Epithelial cell of esophagus (primary cell): ENCODE measurements at regions not wholly inside any gene's neighbourhood (a gene's known extent, or its start where the extent isn't known, plus 50 kb on each side); places are given as distances from the start of the nearest gene placed in this dataset.

Source experiments
- DNase-seq: peaks from one replicate; pipeline ENCODE4 v3.0.0; 2010; ENCODE audit warnings: low read depth
- H3K4me3 ChIP-seq: 2 replicates; pipeline ENCODE4 v1.5.1; 2011; ENCODE audit warnings: mild to moderate bottlenecking, low read length, control low read depth
- CTCF ChIP-seq: IDR thresholded peaks from 2 replicates; pipeline ENCODE4 v1.5.1; 2011; ENCODE audit warnings: low read depth, mild to moderate bottlenecking, low read length, control low read depth, inconsistent platforms; ENCODE audit not compliant: insufficient read depth; ENCODE audit errors: missing control alignments

GRCh38 chr18:39602131-39602530 is 2036.5 kb upstream of the CELF4 start:
- no peak for TF ChIP-seq CTCF
- no peak for DNase-seq
- H3K4me3 ChIP-seq = no peak overlapping the region

- no peak for TF ChIP-seq CTCF
- H3K4me3 ChIP-seq = no peak overlapping the region
- DNase-seq = no peak
Measured at GRCh38 chr18:39600894-39601293, 2035.3 kb upstream of the CELF4 start.

GRCh38 chr18:39599251-39599650 is 2033.7 kb upstream of the CELF4 start:
- no peak overlapping the region for H3K4me3 ChIP-seq
- peak; percentile 58 for DNase-seq
- TF ChIP-seq CTCF = no peak

GRCh38 chr18:39596891-39597290 is 2031.3 kb upstream of the CELF4 start:
- TF ChIP-seq CTCF = no peak
- no peak overlapping the region for H3K4me3 ChIP-seq
- DNase-seq = no peak

- TF ChIP-seq CTCF = no peak
- no peak overlapping the region for H3K4me3 ChIP-seq
- DNase-seq = no peak
Measured at GRCh38 chr18:39596221-39596620, 2030.6 kb upstream of the CELF4 start.

- TF ChIP-seq CTCF = no peak
- DNase-seq = no peak
Measured at GRCh38 chr18:39594206-39594605, 2028.6 kb upstream of the CELF4 start.

GRCh38 chr18:39591649-39592048 is 2026.1 kb upstream of the CELF4 start:
- H3K4me3 ChIP-seq = no peak overlapping the region
- TF ChIP-seq CTCF = no peak
- no peak for DNase-seq

More at GRCh38 chr18:39594206-39594605, 2028.6 kb upstream of the CELF4 start:
- no peak overlapping the region for H3K4me3 ChIP-seq
